GM23338 (cell line): ENCODE measurements at regions not wholly inside any gene's neighbourhood (a gene's known extent, or its start where the extent isn't known, plus 50 kb on each side); places are given as distances from the start of the nearest gene placed in this dataset.

Experiments
- ATAC-seq: fragments of 200-7000 bp; cut with Tn5 transposase; 3 replicates; pipeline ENCODE4 v1.9.1; 2020
- DNase-seq: peaks from one replicate; pipeline ENCODE4 v3.0.0-alpha.2; 2015; ENCODE audit warnings: low spot score
- H2AFZ ChIP-seq: fragments of 200-600 bp; sonication (generic); 2 replicates; pipeline ENCODE4 v1.8.0; 2016; ENCODE audit warnings: antibody characterized with exemption, mild to moderate bottlenecking, moderate library complexity
- H3F3A ChIP-seq: fragments of 200-600 bp; sonication (generic); replicated peaks from 2 replicates; pipeline ENCODE4 v1.8.0; 2017; ENCODE audit warnings: antibody characterized with exemption, mixed run types, low read depth
- H3K27ac ChIP-seq: fragments of 200-600 bp; sonication (generic); 2 replicates; pipeline ENCODE4 v1.6.1; 2016; ENCODE audit warnings: low read depth
- H3K27me3 ChIP-seq: fragments of 200-600 bp; sonication (generic); 2 replicates; pipeline ENCODE4 v1.8.0; 2016; ENCODE audit warnings: mild to moderate bottlenecking, mixed run types, moderate library complexity; ENCODE audit not compliant: insufficient read depth
- H3K36me3 ChIP-seq: fragments of 200-600 bp; sonication (generic); 2 replicates; pipeline ENCODE4 v1.8.0; 2016; ENCODE audit warnings: mild to moderate bottlenecking; ENCODE audit not compliant: insufficient read depth
- H3K4me1 ChIP-seq: fragments of 200-600 bp; sonication (generic); 2 replicates; pipeline ENCODE4 v1.8.0; 2016; ENCODE audit warnings: mild to moderate bottlenecking, moderate library complexity; ENCODE audit not compliant: insufficient read depth
- H3K4me2 ChIP-seq: fragments of 200-600 bp; sonication (generic); 2 replicates; pipeline ENCODE4 v1.7.1; 2017; ENCODE audit warnings: mixed run types
- H3K4me3 ChIP-seq: fragments of 200-600 bp; sonication (generic); 2 replicates; pipeline ENCODE4 v1.6.1; 2016; ENCODE audit warnings: mixed run types
- H3K79me2 ChIP-seq: fragments of 200-600 bp; sonication (generic); replicated peaks from 2 replicates; pipeline ENCODE4 v1.8.0; 2017; ENCODE audit warnings: mild to moderate bottlenecking; ENCODE audit not compliant: insufficient read depth
- H3K9me2 ChIP-seq: fragments of 200-600 bp; sonication (generic); 2 replicates; pipeline ENCODE4 v1.8.0; 2017; ENCODE audit not compliant: insufficient read depth
- H4K20me1 ChIP-seq: fragments of 200-600 bp; sonication (generic); replicated peaks from 2 replicates; pipeline ENCODE4 v1.8.0; 2017; ENCODE audit warnings: mild to moderate bottlenecking; ENCODE audit not compliant: insufficient read depth
- H3K27ac Mint-ChIP-seq: 2 replicates; pipeline ENCODE4 v1.8.0; 2020; ENCODE audit warnings: inconsistent platforms, mild to moderate bottlenecking, moderate library complexity, mixed read lengths
- H3K27me3 Mint-ChIP-seq: 3 replicates; pipeline ENCODE4 v1.8.0; 2022; ENCODE audit warnings: low read depth, mild to moderate bottlenecking, moderate library complexity, mixed read lengths, inconsistent platforms; ENCODE audit not compliant: insufficient read depth, poor library complexity
- H3K36me3 Mint-ChIP-seq: 3 replicates; pipeline ENCODE4 v1.8.0; 2021; ENCODE audit warnings: low read depth, mild to moderate bottlenecking, inconsistent platforms, moderate library complexity, mixed read lengths
- H3K4me1 Mint-ChIP-seq: 3 replicates; pipeline ENCODE4 v1.8.0; 2020; ENCODE audit warnings: mild to moderate bottlenecking, inconsistent platforms, mixed read lengths
- H3K4me3 Mint-ChIP-seq: 3 replicates; pipeline ENCODE4 v1.8.0; 2021; ENCODE audit warnings: moderate library complexity, mild to moderate bottlenecking, inconsistent platforms, mixed read lengths
- H3K9me3 Mint-ChIP-seq: 3 replicates; pipeline ENCODE4 v1.8.0; 2020; ENCODE audit warnings: moderate library complexity, mild to moderate bottlenecking, inconsistent platforms, mixed read lengths
- CREB1 ChIP-seq: fragments of 250-450 bp; sonication (Bioruptor Pico); IDR thresholded peaks from 2 replicates; pipeline ENCODE4 v1.5.0; 2020; ENCODE audit warnings: low read depth, mild to moderate bottlenecking, moderate library complexity
- CTCF ChIP-seq, 2 experiments: fragments of 200-600 bp in 1 of 2; sonication (generic) in 1 of 2; conservative IDR thresholded peaks; 2 replicates each; pipeline versions ENCODE4 v1.5.1 to v1.6.1; 2016 to 2017; ENCODE audit warnings: antibody characterized with exemption in 2 of 2, low read depth in 2 of 2, mild to moderate bottlenecking in 2 of 2, moderate library complexity in 1 of 2
- ETS1 ChIP-seq: IDR thresholded peaks from 2 replicates; pipeline ENCODE4 v1.6.1; 2016; ENCODE audit warnings: antibody characterized with exemption
- EZH2 ChIP-seq: fragments of 200-600 bp; sonication (generic); IDR thresholded peaks from one replicate; pipeline ENCODE4 v1.8.0; 2017; ENCODE audit warnings: antibody characterized with exemption, mild to moderate bottlenecking, low read depth; ENCODE audit not compliant: unreplicated experiment
- EZH2phosphoT487 ChIP-seq: fragments of 200-600 bp; sonication (generic); IDR thresholded peaks from one replicate; pipeline ENCODE4 v1.8.1; 2018; ENCODE audit warnings: antibody characterized with exemption; ENCODE audit not compliant: unreplicated experiment
- NANOG ChIP-seq: IDR thresholded peaks from 2 replicates; pipeline ENCODE4 v1.6.1; 2016; ENCODE audit warnings: antibody characterized with exemption, borderline replicate concordance
- REST ChIP-seq: IDR thresholded peaks from one replicate; pipeline ENCODE4 v1.6.1; 2018; ENCODE audit warnings: antibody characterized with exemption; ENCODE audit not compliant: unreplicated experiment
- ZNF114 ChIP-seq: fragments of 250-450 bp; sonication (Bioruptor Pico); IDR thresholded peaks from 2 replicates; pipeline ENCODE4 v1.5.0; 2020; ENCODE audit warnings: mild to moderate bottlenecking, moderate library complexity
- ZNF462 ChIP-seq: fragments of 250-450 bp; sonication (Bioruptor Pico); IDR thresholded peaks from 2 replicates; pipeline ENCODE4 v1.5.0; 2020; ENCODE audit warnings: mild to moderate bottlenecking, moderate library complexity

- Histone ChIP-seq H3F3A (no peaks in the 10 kb centered on the region), H3K4me2 (no peak overlapping the region), H3K36me3 (no peaks in the 10 kb centered on the region), H2AFZ (no peak overlapping the region), H3K27ac (no peak overlapping the region), H3K27me3 (no peaks in the 10 kb centered on the region), H3K4me1 (no peaks in the 10 kb centered on the region), H3K4me3 (no peak overlapping the region), H3K79me2 (no peaks in the 10 kb centered on the region), H3K9me2 (0 out of 2 replicates have a peak, but pooled peaks cover 3% of the 10 kb centered on the region), H4K20me1 (no peaks in the 10 kb centered on the region)
- Mint-ChIP-seq H3K36me3 (no peaks in the 10 kb centered on the region), H3K9me3 (no peaks in the 10 kb centered on the region), H3K4me3 (no peak overlapping the region), H3K27ac (no peak overlapping the region), H3K4me1 (peaks cover 2% of the 10 kb centered on the region; the same call in 2 of the 3 replicates), H3K27me3 (peaks cover 5% of the 10 kb centered on the region)
- DNase-seq: no peak
- ATAC-seq: no peak
- TF ChIP-seq CREB1 (CRISPR knock-in tag) (no peak), EZH2 (no peak), REST (no peak), ZNF462 (CRISPR knock-in tag) (no peak), ETS1 (no peak), EZH2phosphoT487 (no peak), NANOG (no peak), CTCF (conservative IDR thresholded peaks at IDR 0.05; ENCODE audit: low read depth in 2 of 2) (no peak), ZNF114 (CRISPR knock-in tag) (no peak)
These were observed 582.2 kb upstream of the PPP2R3A start for GRCh38 chr3:135383301-135383700.
